ENCODE measurements at regions not wholly inside any gene's neighbourhood (a gene's known extent, or its start where the extent isn't known, plus 50 kb on each side); places are given as distances from the start of the nearest gene placed in this dataset.

DNA sequence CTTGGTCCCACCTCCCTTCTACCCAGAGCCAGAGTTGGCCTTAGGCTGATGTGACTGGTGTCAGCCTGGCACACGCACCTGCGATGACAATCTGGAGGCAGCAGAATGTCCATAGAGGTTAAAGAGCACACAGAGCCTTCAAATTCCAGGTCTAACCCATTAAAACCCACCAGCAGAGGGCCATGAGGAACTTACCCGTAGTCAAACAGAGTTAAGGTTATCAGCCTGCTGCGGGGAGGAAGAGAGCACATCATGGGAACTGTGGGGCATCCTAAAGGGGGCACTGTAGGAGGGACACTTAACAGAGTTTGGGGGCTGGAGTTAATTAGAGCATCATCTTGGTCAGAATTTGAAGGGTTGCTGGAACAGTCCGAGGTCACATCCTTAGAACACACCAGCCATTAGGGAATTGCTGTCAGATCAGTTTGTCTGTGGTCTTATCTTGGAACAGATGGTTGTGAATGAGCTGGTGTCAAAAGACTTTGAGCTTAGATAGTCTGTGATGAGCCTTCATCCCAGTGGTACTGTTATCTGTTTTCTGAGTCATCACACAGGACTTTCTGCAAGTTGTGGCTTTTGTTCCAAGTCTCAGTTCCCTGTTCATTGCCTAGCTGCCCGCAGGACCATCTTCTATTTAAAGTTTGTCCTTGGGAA, 248.6 kb downstream of the LOXHD1 start:
- no peak for DNase-seq (ENCODE audit: low read depth in 2 of 2)

DNA sequence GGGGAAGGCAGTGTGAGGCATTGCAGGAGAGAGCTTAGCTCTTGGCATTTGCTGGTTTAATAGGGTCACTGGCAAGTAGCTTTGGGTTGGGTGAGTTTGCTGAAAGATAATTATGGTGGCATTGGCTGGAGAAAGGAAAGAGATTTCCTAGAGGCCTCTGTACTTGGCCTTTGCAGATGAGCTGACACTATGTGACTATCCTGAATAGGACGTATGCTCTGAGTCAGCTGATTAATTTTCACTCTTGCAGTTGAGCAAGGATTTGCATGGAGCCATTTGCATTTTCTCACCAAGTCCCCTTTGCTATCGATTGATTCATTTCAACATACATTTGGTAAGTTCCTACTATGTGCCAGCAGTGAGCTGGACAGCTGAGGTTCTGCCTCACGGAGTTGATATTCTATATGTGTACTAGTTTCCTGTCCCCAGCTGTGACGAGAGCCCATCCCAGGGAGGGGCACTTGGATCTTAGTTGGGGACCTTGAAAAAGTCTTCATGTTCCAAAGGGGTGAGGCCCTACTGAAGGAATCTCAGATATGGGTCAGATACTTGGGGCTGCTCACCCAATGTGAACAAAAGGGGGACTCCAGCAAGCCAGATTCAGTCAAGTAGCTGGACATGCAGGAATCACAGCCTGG, 245.7 kb downstream of the LOXHD1 start:
- no peak for DNase-seq (ENCODE audit: low read depth in 2 of 2)

DNA sequence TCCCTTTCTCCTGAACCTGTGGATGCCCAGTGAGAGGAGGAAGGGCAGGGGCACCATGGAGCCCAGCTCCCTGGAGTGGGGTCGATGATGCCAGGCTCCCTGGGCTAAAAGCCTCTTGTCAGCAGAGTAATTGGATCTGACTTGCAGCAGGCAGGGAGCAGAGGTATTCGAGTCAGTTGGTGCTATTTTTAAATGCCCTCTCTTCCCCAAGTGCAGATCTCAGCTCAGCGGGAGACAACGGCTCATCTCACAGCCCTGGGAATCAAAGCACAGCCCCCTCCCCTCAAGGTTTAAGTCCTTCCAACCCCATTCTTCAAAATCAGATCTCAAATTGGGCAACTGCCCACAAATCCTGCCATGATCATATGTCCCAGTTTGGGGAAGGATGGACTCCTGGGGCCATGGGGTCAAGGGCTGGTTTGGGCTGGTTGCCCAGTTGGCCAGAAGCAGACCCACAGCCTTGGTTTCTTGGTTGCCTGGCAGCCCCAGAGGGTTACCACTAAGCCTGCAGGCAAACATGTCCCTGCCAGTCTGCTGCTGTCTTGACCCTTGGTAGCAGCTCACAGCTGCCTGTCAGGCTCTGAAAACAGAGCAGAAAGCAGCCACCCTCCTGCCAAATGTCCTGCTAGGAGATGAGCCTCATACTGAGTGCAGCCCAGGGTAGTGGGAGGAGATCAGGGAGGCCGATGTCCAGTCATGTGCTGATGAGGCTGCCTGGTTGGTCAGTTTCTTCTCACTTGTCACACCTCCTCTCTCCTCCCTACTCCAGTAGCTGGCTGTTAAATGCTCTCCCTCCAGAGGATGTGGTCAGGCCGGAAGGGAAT, 244.9 kb downstream of the LOXHD1 start:
- no peak for DNase-seq (ENCODE audit: low read depth in 2 of 2)

DNA sequence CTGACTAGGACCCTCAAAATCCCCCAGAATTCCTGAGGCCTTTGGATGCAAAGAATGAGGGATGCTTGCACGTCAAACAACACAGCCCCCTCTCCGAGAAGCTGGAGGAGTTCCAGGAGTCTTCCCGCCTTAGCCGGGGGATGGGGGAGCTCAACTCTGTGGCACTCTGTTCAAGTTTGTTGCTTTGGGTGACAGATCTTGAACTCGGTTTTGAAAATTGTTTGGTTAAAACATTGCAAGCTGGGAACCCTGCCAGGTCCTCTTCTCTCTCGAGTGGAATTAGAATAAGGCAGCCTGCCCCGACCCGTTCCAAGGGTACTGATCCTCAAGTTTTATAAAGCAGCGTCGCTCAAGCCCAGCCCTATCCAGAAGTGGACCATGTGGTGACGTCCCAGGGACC, 244.1 kb downstream of the LOXHD1 start:
- DNase-seq (ENCODE audit: low read depth in 2 of 2), result no peak

DNA sequence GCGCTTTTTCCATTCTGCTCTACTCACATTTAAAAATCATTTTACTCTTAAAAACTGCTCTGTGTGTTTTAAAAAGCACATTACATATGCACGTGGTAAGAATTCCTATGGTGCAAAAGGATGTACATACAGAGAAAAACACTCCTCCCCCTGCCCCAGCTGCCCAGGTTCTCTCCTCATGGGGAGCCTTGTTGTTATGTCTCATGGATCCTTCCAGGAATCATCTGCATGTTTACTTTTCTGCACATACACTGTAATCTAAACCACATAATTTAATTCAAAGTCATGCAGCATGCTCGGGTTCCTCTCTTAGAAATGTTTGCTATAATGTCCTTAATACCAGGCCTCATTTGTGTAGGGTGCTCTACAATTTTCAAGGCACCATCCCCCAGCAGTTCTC, 243.3 kb downstream of the LOXHD1 start:
- DNase-seq (ENCODE audit: low read depth in 2 of 2), result no peak

DNA sequence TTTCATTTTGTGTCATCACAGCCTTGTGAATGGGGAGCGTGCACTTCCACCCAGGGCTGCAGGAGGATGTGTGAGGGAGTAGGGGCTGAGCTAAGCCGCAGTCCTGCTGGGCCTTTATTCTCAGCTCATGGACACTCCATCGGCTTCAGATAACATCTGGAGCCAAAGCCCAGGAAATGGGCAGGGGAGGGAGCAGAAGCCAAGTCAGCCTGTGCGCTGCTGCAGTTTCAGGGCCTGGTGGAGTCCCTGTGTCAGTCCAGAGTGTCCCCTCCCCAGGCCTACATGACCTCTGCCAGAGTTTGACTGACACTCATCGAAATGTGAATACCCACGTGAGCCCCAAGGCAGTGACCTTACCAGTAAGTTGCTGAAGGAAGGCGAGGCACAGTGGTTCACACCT, 242.2 kb downstream of the LOXHD1 start:
- no peak for DNase-seq (ENCODE audit: low read depth in 2 of 2)

DNA sequence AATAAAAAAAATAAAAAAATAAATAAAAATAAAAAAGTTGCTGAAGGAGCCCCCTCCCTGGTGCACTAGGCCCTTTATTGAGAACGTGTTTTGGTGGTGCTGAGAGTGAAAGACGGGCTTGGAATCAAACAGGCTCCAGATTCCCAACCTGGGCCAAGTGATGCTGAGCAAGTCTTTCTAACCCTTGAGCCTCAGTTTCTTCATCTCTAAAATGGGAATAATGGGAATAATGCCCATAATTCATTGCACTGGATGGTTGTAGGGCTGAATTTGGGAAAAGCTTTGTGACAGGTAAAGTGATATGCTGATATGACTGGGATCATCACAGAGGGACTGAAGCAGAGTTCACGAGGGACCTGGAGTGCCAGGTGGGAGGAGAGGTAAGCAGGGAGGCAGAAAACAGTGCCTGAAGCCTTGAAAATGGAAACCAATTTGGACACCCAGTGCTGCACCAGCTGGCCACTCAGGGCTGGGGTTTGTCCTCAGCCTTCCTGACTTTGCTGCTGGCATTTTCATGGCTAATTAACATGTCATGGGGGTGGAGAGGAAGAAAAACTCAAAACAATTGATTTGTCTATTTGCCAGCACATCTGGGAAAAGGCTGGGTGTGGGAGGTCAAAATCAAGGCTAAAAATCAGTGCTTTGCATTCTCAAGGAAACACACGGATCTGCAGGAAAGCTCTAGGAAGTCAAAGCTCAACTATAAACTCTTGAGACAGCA, 241.3 kb downstream of the LOXHD1 start:
- no peak for DNase-seq (ENCODE audit: low read depth in 2 of 2)

DNA sequence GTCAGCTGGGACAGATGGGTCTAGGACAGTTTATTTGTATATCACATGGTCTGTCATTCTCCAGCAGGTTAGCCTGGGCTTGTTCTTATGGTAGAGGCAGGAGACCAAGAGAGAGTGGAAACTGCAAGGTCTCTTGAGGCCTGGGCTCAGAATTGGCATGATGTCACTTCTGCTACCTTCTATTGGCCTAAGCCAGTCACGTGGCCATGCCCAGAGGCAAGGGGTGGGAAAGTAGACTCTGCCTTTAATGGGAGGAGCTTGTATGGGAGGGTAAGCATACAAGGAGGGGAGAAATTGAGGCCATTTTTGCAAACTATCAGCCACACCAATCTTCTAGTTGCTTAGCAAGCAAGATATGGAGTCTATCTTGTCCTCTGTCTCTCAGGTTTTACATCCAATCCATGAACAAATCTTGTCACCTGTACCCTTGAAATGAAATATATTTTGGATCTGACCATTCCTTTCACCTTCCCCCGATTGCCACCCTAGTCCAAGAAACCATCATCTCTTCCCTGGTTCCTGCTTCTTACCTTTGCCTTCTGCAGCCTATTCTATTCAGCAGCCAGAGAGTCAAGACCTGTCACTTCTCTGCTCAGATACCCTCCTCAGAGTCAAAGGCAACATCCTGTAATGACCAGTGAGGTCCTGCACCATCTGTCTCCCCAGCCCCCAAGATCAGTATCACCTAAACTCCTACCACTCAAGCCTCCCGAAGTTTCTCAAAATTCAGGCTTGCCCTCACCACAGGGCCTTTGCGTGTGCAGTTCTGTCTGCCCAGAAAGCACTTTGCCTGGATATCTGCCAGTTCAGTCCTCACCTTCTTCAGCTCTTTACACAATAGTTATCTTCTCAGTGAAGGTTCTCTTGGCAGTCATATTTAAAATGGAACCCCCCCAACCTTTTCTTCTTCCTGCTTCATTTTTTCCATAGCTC, 240.0 kb downstream of the LOXHD1 start:
- no peak for DNase-seq (ENCODE audit: low read depth in 2 of 2)

DNA sequence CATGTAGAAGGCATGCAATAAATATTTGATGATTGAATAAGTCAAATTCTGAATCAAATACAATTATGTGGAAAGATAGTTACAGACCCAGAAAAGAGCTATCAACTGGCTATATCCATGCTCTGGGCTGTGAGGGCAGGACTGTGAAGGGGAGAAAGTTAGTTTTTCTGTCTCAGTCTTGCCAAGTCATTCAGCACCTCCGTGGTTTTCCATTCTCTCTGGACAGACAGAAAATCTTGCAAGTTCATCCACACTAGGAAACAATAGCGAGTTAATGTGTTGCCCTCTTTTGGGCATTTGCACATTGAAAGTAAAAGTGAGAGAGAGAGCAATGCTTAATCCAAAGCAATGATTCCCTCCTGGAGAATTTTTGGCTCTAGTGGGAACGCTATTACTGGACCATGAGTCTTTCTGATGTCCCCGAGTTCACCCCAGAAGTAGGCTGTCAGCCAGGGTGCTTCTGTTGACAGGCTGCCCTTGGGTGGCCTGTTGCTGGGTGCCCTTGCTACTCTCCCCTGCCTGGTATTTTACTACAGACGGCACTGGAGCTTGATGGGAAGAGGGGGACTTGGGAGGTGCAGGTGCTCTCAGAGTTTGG, 238.3 kb downstream of the LOXHD1 start:
- no peak for DNase-seq (ENCODE audit: low read depth in 2 of 2)

DNA sequence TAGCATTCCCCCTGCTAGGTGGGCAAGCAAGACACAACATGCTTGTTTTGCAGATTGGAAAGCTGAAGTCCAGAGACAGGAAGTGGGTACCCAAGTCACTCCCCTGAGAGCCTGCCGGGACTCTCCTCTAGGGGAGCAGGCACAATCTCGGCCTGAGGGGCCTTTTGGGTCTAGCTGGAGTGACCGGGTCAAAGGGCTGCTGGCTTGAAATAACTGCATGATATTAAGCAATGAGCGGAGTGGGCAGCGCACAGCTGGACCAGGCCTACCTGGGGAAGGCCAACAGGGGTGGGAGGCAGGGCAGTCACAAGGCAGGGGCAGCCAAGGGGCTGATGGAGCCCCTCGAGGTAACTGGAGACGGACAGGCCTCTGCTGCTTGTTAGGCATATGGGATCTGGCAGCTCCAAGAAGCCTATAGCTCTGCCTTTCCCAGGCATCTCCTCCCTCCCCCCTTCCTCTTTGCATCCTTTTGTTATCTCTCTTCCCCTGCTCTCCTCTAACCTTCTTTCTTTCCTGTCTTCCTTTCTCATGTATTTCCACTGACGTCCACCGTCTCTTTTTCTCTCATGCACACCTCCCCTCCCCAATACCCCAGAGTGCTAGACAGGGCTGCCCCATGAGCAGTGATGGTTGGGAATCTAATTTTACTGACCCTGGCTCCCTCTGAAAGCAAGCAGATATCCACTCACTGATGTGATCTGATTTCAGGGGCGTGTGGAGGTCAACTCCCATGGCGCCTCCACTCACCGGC, 237.5 kb downstream of the LOXHD1 start:
- DNase-seq (ENCODE audit: low read depth in 2 of 2), result no peak

DNA sequence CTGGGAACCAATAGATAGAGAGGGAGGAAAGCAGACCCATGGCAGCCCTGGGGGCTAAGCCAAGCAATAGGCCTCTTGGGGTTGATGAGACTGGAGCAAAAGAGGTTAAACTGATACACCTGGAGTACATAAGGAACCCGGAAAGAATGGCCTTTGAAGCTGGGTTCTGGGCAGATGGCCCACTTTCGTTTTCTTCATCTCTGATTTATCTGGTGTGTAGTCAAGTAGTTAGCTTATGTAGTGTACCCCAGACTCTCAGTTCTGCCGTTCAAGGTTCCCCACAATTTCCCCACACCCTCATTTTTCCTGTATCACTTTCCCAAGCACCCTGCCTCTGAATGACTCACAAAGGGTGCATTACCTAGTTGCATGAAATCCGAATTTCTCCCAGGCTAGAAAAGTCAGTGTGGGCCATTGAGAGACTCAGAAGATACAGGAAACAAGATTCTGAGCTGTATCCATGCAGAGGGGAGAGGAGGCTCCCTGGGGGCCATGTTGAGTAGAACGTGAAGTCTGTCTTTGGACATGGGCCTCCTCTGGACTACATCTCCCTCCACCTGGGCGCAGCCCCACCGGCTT, 235.0 kb downstream of the LOXHD1 start:
- no peak for DNase-seq (ENCODE audit: low read depth in 2 of 2)

DNA sequence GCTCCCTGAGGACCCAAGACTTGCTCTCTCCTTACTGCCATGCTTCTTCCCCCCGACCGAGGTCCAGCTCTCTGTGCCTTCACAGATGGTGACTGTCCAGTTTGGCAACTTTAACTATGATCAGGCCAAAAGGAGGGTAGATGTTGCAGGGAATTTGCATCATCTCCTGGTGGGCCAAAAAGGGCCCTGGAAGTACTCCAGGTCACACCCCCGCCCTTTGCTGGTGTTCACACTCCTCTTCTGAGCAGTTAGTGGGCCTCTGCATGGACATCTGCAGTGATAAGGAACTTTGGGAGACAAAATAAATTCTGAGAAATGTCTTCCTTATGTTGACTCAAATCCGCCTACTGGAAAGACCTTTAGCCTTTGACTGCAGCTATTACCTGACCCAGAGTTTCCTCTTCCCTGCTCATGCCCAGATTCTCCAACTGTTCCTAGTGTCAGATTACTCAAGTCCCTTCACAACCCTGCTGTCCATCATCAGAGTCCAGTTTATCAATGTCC, 234.4 kb downstream of the LOXHD1 start:
- DNase-seq (ENCODE audit: low read depth in 2 of 2), result no peak

DNA sequence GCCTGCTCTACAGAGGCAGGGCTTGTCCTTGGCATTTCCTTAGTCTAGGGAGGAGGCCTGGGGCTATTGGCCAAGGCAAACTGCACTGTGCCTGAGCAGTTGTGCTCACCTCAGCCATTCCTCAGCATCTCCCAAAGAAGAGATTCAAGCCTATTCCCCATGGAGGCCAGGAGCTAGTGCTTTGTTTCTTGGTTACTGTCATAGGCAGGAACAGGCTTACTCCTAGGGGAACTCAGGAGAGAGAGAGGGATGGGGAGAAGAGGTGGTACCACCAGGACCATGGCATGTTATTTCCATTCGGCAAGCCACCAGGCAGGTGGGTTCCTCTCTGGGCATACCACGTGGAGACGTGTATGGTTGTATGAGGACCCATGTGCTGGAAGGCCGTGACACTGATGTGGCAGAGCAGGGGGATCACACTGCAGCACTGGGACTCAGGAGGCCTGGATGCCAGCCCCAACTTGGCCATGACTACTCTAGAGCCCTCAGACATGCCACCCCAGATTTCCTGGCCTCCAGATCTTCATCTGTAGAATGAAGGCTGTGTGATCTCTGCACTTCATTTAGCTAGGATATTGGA, 233.7 kb downstream of the LOXHD1 start:
- DNase-seq (ENCODE audit: low read depth in 2 of 2), result no peak

DNA sequence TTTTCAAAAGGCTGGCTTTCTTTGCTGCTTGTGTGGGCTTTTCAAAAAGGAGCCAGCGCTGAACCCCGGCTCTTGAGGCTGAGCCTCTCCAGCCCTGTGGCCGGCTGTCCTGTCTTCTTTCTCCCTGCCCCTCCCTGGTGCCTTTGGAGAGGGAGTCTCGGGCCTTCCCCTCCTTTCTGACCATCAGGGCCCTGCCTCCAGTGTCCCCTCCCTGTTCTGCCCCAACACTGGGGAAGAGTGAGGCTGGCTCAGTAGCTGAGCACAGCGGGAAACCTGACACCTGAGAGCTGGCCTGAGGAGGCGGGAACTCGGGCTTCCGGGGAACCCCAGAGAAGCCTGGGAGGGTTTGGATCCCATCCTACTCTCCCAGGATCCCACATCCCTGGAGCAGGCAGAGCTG, 232.1 kb downstream of the LOXHD1 start:
- no peak for DNase-seq (ENCODE audit: low read depth in 2 of 2)

DNA sequence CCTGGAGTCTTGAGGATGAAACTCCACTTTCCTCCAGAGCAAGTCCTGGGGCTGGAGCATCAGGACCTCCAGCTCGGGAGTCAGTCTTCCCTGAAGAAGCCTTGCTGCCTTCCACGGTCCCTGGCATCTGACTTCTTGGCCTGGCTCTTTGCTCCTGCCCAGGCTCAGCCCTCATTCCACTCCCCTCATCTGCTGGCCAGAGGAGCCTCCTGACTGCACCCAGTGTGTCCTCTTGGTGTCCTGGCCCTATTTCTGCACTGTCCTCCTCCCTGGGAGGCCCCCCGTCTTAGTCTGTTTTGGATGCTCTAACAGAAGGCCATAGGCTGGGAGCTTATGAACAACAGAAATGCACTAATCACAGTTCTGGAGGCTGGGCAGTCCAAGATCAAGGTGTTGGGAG, 231.5 kb downstream of the LOXHD1 start:
- no peak for DNase-seq (ENCODE audit: low read depth in 2 of 2)

DNA sequence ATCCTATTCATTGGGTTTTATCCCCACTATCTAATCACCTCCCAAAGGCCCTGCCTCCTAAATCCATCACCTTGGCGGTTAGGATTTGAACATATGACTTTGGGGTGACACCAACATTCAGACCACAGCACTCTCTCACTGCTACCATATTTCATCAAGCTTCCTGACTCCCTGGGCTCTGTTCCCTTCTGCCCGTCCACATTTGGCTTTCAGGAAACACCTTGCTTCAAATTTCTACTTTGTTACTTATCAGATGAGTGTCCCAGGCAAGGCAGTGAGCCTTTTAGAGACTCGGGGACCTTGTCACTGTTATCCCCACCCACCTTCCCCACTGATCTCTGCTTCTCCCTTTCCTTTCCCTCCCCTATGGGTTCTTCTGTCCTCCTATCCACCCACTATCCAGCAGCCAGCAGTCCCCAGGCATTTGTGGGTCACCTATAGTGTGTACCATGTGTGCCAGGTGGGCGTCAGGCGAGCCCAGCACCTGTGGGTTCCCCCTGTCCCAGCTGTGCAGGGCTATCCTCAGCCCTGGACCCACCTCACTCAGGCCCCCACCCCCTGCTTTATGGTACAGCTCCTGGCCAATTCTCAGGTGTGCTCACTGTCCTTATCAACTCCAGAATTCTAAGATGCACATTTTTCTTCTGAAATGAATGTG, 230.9 kb downstream of the LOXHD1 start:
- DNase-seq (ENCODE audit: low read depth in 2 of 2), result no peak

DNA sequence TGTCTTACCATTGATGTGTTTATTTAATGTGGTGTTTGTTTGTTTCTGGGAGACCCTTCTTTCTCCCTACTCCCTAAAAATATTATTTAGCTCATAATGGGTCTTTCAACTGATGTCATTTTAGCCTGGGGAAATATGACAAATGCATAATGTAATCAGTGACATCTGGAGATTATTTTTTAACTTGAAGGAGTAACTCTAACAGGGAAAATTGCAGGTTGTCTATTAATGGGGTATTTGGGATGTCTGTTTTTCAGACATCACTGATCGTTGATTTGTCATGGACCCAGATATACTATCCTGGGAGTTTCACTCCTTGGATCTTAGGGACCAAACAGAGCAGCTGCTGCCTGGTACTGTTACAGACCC, 230.4 kb downstream of the LOXHD1 start:
- no peak for DNase-seq (ENCODE audit: low read depth in 2 of 2)

All from stimulated activated CD8-positive, alpha-beta memory T cell treated with anti-CD3 and anti-CD28 coated beads, Interleukin-15, amount 100 ng/mL, for 48 hours (primary cell).